GM23248 (cell line): ENCODE measurements at regions not wholly inside any gene's neighbourhood (a gene's known extent, or its start where the extent isn't known, plus 50 kb on each side); places are given as distances from the start of the nearest gene placed in this dataset.

ENCODE experiments used
- EZH2 ChIP-seq: fragments of 200-600 bp; sonication (generic); IDR thresholded peaks from 2 replicates; pipeline ENCODE4 v1.6.1; 2018; ENCODE audit warnings: antibody characterized with exemption, mild to moderate bottlenecking; ENCODE audit not compliant: insufficient read depth, poor library complexity, severe bottlenecking
- EZH2phosphoT487 ChIP-seq: fragments of 200-600 bp; sonication (generic); IDR thresholded peaks from 2 replicates; pipeline ENCODE4 v1.6.1; 2018; ENCODE audit warnings: antibody characterized with exemption, moderate library complexity, mild to moderate bottlenecking, low read depth; ENCODE audit not compliant: insufficient read depth

DNA sequence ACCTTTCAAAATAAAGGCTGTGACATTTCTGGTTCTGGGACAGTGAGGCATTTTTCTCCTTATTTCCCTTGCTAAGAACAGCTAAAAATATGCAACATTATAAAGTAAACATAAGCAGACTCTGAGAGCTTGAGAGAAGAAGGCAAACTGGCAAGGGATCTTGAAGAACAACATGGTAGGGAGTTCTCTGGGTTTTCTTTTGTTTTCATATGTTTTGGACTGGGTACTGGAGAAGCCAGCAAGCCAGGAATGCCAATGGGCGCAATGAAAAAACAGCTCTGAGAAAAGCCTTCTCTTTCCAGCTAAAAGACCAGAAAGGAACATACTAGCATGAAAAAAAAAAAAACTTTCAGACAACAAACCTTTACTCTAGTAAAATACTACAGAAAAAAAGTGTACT is 351.4 kb upstream of the HS6ST1 start:
- no peak for TF ChIP-seq EZH2phosphoT487
- no peak for TF ChIP-seq EZH2
